HEK293 (cell line): ENCODE measurements at regions not wholly inside any gene's neighbourhood (a gene's known extent, or its start where the extent isn't known, plus 50 kb on each side); places are given as distances from the start of the nearest gene placed in this dataset.
A peak's percentile ranks its signal among the peaks of the same experiment; 100 is the strongest.

Experiments
- CTCF ChIA-PET: fragments of 350-600 bp; formaldehyde crosslinking; extraction: SDS; loops from one replicate; lab custom pipeline; 2021; ENCODE audit warnings: antibody characterized with exemption; lab: Yijun Ruan, JAX
- POLR2A ChIA-PET: fragments of 300-600 bp; formaldehyde crosslinking; extraction: SDS; loops from one replicate; lab custom pipeline; 2020; ENCODE audit warnings: antibody characterized with exemption, inconsistent platforms; lab: Yijun Ruan, JAX
- H3K27ac ChIP-seq: fragments of 200-500 bp; sonication (Bioruptor generic); 2 replicates; pipeline ENCODE4 v1.5.1; 2014; ENCODE audit warnings: low read depth, low read length, control low read depth, inconsistent platforms; ENCODE audit errors: extremely low read depth
- H3K36me3 ChIP-seq, 2 experiments: fragments of 200-500 bp in 1 of 2; sonication (Bioruptor generic) in 1 of 2; 1 replicate in 1 of 2; 2 replicates in 1 of 2; pipeline ENCODE4 v1.5.1; 2014 to 2017; ENCODE audit warnings: inconsistent platforms in 2 of 2, low read length in 2 of 2; ENCODE audit not compliant: control insufficient read depth in 2 of 2, insufficient read depth in 1 of 2
- H3K4me1 ChIP-seq: fragments of 200-500 bp; sonication (Bioruptor generic); 2 replicates; pipeline ENCODE4 v1.5.1; 2014; ENCODE audit warnings: mild to moderate bottlenecking, low read length, inconsistent platforms; ENCODE audit not compliant: control insufficient read depth, insufficient read depth
- H3K4me3 ChIP-seq: 2 replicates; pipeline ENCODE4 v1.5.1; 2011; ENCODE audit warnings: low read depth, mild to moderate bottlenecking, control low read depth, low read length, moderate library complexity
- H3K9me3 ChIP-seq: fragments of 200-500 bp; sonication (Bioruptor generic); 2 replicates; pipeline ENCODE4 v1.5.1; 2014; ENCODE audit warnings: low read depth, low read length, inconsistent platforms; ENCODE audit not compliant: control insufficient read depth, insufficient read depth
- GLIS2 ChIP-seq: fragments of 450-650 bp; formaldehyde crosslinking; IDR thresholded peaks from 2 replicates; pipeline ENCODE4 v1.5.1; 2016; ENCODE audit warnings: missing biosample characterization, missing genetic modification characterization
- KLF16 ChIP-seq: fragments of 450-650 bp; formaldehyde crosslinking; IDR thresholded peaks from 2 replicates; pipeline ENCODE4 v1.5.1; 2017; ENCODE audit warnings: missing biosample characterization, missing genetic modification characterization
- MYNN ChIP-seq: fragments of 450-650 bp; formaldehyde crosslinking; IDR thresholded peaks from 2 replicates; pipeline ENCODE4 v1.5.1; 2016; ENCODE audit warnings: missing biosample characterization, missing genetic modification characterization, borderline replicate concordance
- OSR2 ChIP-seq: fragments of 450-650 bp; formaldehyde crosslinking; IDR thresholded peaks from 2 replicates; pipeline ENCODE4 v1.5.1; 2016; ENCODE audit warnings: missing biosample characterization, missing genetic modification characterization
- PRDM1 ChIP-seq: fragments of 450-650 bp; formaldehyde crosslinking; IDR thresholded peaks from 2 replicates; pipeline ENCODE4; 2016; ENCODE audit warnings: missing biosample characterization, missing genetic modification characterization
- ZBTB1 ChIP-seq: fragments of 450-650 bp; formaldehyde crosslinking; IDR thresholded peaks from 2 replicates; pipeline ENCODE4 v1.5.1; 2016; ENCODE audit warnings: missing biosample characterization, missing genetic modification characterization
- ZBTB17 ChIP-seq: fragments of 450-650 bp; formaldehyde crosslinking; IDR thresholded peaks from 2 replicates; pipeline ENCODE4 v1.5.1; 2016; ENCODE audit warnings: missing biosample characterization, missing genetic modification characterization
- ZBTB20 ChIP-seq: fragments of 450-650 bp; formaldehyde crosslinking; IDR thresholded peaks from 2 replicates; pipeline ENCODE4 v1.5.1; 2016; ENCODE audit warnings: missing biosample characterization, missing genetic modification characterization
- ZBTB21 ChIP-seq: fragments of 450-650 bp; formaldehyde crosslinking; IDR thresholded peaks from 2 replicates; pipeline ENCODE4 v1.5.1; 2017; ENCODE audit warnings: missing biosample characterization, missing genetic modification characterization
- ZEB2 ChIP-seq: fragments of 450-650 bp; formaldehyde crosslinking; IDR thresholded peaks from 2 replicates; pipeline ENCODE4 v1.5.1; 2016; ENCODE audit warnings: missing biosample characterization, missing genetic modification characterization
- ZFP69B ChIP-seq: fragments of 450-650 bp; formaldehyde crosslinking; IDR thresholded peaks from 2 replicates; pipeline ENCODE4 v1.5.1; 2016; ENCODE audit warnings: missing biosample characterization, missing genetic modification characterization
- ZIC2 ChIP-seq: fragments of 450-650 bp; formaldehyde crosslinking; IDR thresholded peaks from 2 replicates; pipeline ENCODE4 v1.5.1; 2016; ENCODE audit warnings: missing biosample characterization, missing genetic modification characterization
- ZNF202 ChIP-seq: fragments of 450-650 bp; formaldehyde crosslinking; IDR thresholded peaks from 2 replicates; pipeline ENCODE4 v1.5.1; 2016; ENCODE audit warnings: missing biosample characterization, missing genetic modification characterization, borderline replicate concordance
- ZNF248 ChIP-seq: fragments of 450-650 bp; formaldehyde crosslinking; IDR thresholded peaks from 2 replicates; pipeline ENCODE4 v1.5.1; 2017; ENCODE audit warnings: missing biosample characterization, missing genetic modification characterization
- ZNF404 ChIP-seq: fragments of 450-650 bp; formaldehyde crosslinking; IDR thresholded peaks from 2 replicates; pipeline ENCODE4 v1.5.1; 2017; ENCODE audit warnings: missing biosample characterization, missing genetic modification characterization
- ZNF600 ChIP-seq: fragments of 450-650 bp; formaldehyde crosslinking; IDR thresholded peaks from 2 replicates; pipeline ENCODE4 v1.5.1; 2016; ENCODE audit warnings: missing biosample characterization, missing genetic modification characterization
- ZNF624 ChIP-seq: fragments of 450-650 bp; formaldehyde crosslinking; IDR thresholded peaks from 2 replicates; pipeline ENCODE4 v1.5.1; 2017; ENCODE audit warnings: missing biosample characterization, missing genetic modification characterization
- ZNF791 ChIP-seq: fragments of 450-650 bp; formaldehyde crosslinking; IDR thresholded peaks from 2 replicates; pipeline ENCODE4 v1.5.1; 2016; ENCODE audit warnings: missing biosample characterization, missing genetic modification characterization
- ZSCAN23 ChIP-seq: fragments of 450-650 bp; formaldehyde crosslinking; IDR thresholded peaks from 2 replicates; pipeline ENCODE4 v1.5.1; 2016; ENCODE audit warnings: missing biosample characterization, missing genetic modification characterization
- TF ChIP-seq, protein P1 (sequence below): fragments of 450-650 bp; formaldehyde crosslinking; IDR thresholded peaks from 2 replicates; pipeline ENCODE4 v1.5.1; 2016; ENCODE audit warnings: missing biosample characterization, missing genetic modification characterization
- TF ChIP-seq, protein P2 (sequence below): fragments of 450-650 bp; formaldehyde crosslinking; IDR thresholded peaks from 2 replicates; pipeline ENCODE4 v1.5.1; 2016; ENCODE audit warnings: missing biosample characterization, missing genetic modification characterization
- TF ChIP-seq, protein P3 (sequence below): fragments of 450-650 bp; formaldehyde crosslinking; IDR thresholded peaks from 2 replicates; pipeline ENCODE4 v1.5.1; 2016; ENCODE audit warnings: missing biosample characterization, missing genetic modification characterization
- TF ChIP-seq, protein P4 (sequence below): fragments of 450-650 bp; IDR thresholded peaks from 2 replicates; pipeline ENCODE4 v1.5.1; 2018; ENCODE audit warnings: missing biosample characterization, mild to moderate bottlenecking, missing genetic modification characterization
- TF ChIP-seq, protein P5 (sequence below): fragments of 450-650 bp; formaldehyde crosslinking; IDR thresholded peaks from 2 replicates; pipeline ENCODE4 v1.5.1; 2016; ENCODE audit warnings: missing biosample characterization, missing genetic modification characterization
- TF ChIP-seq, protein P6 (sequence below): fragments of 450-650 bp; formaldehyde crosslinking; IDR thresholded peaks from 2 replicates; pipeline ENCODE4 v1.5.1; 2016; ENCODE audit warnings: missing biosample characterization, missing genetic modification characterization, low read depth
- TF ChIP-seq, protein P7 (sequence below): fragments of 450-650 bp; formaldehyde crosslinking; IDR thresholded peaks from 2 replicates; pipeline ENCODE4 v1.5.1; 2017; ENCODE audit warnings: missing biosample characterization, missing genetic modification characterization

DNA sequence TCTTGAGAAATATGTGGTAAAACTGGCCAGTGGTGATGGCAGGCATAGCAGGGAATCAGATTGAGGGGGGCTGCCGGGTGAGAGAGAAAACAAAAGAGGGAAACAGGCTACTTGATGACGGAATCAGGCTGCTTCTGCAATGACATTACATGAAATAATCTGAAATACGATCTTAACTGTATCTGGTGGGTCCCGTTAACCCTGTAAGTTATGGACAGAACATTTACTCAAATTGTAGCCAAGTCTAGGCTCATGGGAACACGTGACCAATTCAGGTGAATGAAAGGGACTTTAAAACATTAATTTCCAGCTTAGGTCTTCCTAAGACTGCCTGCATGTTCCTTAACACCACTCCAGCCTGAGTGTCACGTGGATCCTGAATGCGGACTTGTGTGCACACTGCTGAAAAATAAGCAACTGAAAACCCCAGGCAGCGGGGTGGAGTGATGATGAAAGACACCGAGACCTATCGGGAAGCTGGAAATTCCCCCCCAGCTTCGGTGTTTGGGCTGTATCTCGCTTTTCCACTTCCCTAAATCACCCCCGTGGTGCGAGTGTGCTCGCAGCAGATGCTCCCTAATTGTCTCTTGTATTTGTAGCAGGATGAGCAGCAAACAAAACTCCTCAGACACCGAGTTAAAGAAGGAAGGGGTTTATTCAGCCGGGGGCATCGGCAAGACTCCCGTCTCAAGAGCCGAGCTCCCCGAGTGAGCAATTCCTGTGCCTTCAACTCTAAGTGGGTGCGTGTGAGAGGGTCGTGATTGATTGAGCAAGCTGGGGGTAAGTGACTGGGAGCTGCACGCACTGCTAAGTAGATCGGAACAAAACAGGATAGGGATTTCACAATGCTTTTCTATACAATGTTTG lies 145.0 kb upstream of the GRK3 start:
- ChIA-PET POLR2A (no interaction called here), CTCF (interaction anchor here (0.9 to 1.5 kb wide), 2 partner anchors 10 to 28 kb away, joined by 3 read pairs; no protein-coding TSS in a partner anchor)
- H3K27ac ChIP-seq: no peak overlapping the region
- no peak overlapping the region for H3K4me3 ChIP-seq
- no peaks in the 10 kb centered on the region for H3K36me3 ChIP-seq
- no peaks in the 10 kb centered on the region for H3K9me3 ChIP-seq
- no peaks in the 10 kb centered on the region for H3K4me1 ChIP-seq
- peak; percentile 28; the same call in 1 of the 2 replicates for TF ChIP-seq ZIC2
- no peak for TF ChIP-seq MYNN (tag by site-specific recombination)
- peak; percentile 63; the same call in 1 of the 2 replicates for TF ChIP-seq ZNF600 (tag by site-specific recombination)
- TF ChIP-seq ZBTB1: no peak
- TF ChIP-seq OSR2: peak; percentile 58
- TF ChIP-seq, protein P1, sequence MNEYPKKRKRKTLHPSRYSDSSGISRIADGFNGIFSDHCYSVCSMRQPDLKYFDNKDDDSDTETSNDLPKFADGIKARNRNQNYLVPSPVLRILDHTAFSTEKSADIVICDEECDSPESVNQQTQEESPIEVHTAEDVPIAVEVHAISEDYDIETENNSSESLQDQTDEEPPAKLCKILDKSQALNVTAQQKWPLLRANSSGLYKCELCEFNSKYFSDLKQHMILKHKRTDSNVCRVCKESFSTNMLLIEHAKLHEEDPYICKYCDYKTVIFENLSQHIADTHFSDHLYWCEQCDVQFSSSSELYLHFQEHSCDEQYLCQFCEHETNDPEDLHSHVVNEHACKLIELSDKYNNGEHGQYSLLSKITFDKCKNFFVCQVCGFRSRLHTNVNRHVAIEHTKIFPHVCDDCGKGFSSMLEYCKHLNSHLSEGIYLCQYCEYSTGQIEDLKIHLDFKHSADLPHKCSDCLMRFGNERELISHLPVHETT: no peak
- peak; percentile 99 for TF ChIP-seq ZFP69B (tag by site-specific recombination)
- TF ChIP-seq, protein P2, sequence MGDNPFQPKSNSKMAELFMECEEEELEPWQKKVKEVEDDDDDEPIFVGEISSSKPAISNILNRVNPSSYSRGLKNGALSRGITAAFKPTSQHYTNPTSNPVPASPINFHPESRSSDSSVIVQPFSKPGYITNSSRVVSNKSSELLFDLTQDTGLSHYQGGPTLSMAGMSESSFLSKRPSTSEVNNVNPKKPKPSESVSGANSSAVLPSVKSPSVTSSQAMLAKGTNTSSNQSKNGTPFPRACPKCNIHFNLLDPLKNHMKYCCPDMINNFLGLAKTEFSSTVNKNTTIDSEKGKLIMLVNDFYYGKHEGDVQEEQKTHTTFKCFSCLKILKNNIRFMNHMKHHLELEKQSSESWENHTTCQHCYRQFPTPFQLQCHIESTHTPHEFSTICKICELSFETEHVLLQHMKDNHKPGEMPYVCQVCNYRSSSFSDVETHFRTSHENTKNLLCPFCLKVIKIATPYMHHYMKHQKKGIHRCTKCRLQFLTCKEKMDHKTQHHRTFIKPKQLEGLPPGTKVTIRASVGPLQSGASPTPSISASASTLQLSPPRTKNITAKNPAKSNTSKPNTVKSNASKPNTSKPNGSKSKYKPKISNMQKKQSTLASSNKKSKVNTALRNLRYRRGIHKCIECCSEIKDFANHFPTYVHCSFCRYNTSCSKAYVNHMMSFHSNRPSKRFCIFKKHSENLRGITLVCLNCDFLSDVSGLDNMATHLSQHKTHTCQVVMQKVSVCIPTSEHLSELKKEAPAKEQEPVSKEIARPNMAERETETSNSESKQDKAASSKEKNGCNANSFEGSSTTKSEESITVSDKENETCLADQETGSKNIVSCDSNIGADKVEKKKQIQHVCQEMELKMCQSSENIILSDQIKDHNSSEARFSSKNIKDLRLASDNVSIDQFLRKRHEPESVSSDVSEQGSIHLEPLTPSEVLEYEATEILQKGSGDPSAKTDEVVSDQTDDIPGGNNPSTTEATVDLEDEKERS (tag by site-specific recombination): no peak
- TF ChIP-seq, protein P3, sequence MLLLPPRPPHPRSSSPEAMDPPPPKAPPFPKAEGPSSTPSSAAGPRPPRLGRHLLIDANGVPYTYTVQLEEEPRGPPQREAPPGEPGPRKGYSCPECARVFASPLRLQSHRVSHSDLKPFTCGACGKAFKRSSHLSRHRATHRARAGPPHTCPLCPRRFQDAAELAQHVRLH: no peak
- TF ChIP-seq ZBTB21 (tag by site-specific recombination): peak; percentile 87
- TF ChIP-seq ZBTB20 (tag by site-specific recombination): peak; percentile 18
- TF ChIP-seq ZSCAN23 (tag by site-specific recombination): no peak
- peak; percentile 90 for TF ChIP-seq ZBTB17 (tag by site-specific recombination)
- TF ChIP-seq KLF16 (tag by site-specific recombination): no peak
- TF ChIP-seq ZNF624 (tag by site-specific recombination): no peak
- TF ChIP-seq, protein P4, sequence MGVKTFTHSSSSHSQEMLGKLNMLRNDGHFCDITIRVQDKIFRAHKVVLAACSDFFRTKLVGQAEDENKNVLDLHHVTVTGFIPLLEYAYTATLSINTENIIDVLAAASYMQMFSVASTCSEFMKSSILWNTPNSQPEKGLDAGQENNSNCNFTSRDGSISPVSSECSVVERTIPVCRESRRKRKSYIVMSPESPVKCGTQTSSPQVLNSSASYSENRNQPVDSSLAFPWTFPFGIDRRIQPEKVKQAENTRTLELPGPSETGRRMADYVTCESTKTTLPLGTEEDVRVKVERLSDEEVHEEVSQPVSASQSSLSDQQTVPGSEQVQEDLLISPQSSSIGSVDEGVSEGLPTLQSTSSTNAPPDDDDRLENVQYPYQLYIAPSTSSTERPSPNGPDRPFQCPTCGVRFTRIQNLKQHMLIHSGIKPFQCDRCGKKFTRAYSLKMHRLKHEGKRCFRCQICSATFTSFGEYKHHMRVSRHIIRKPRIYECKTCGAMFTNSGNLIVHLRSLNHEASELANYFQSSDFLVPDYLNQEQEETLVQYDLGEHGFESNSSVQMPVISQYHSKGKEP: no peak
- TF ChIP-seq ZEB2 (tag by site-specific recombination): peak; percentile 43
- peak; percentile 68 for TF ChIP-seq GLIS2 (tag by site-specific recombination)
- no peak for TF ChIP-seq ZNF248 (tag by site-specific recombination)
- TF ChIP-seq ZNF202 (tag by site-specific recombination): no peak
- no peak for TF ChIP-seq ZNF404
- TF ChIP-seq ZNF791 (tag by site-specific recombination): no peak
- TF ChIP-seq, protein P5, sequence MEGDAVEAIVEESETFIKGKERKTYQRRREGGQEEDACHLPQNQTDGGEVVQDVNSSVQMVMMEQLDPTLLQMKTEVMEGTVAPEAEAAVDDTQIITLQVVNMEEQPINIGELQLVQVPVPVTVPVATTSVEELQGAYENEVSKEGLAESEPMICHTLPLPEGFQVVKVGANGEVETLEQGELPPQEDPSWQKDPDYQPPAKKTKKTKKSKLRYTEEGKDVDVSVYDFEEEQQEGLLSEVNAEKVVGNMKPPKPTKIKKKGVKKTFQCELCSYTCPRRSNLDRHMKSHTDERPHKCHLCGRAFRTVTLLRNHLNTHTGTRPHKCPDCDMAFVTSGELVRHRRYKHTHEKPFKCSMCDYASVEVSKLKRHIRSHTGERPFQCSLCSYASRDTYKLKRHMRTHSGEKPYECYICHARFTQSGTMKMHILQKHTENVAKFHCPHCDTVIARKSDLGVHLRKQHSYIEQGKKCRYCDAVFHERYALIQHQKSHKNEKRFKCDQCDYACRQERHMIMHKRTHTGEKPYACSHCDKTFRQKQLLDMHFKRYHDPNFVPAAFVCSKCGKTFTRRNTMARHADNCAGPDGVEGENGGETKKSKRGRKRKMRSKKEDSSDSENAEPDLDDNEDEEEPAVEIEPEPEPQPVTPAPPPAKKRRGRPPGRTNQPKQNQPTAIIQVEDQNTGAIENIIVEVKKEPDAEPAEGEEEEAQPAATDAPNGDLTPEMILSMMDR: no peak
- TF ChIP-seq, protein P6, sequence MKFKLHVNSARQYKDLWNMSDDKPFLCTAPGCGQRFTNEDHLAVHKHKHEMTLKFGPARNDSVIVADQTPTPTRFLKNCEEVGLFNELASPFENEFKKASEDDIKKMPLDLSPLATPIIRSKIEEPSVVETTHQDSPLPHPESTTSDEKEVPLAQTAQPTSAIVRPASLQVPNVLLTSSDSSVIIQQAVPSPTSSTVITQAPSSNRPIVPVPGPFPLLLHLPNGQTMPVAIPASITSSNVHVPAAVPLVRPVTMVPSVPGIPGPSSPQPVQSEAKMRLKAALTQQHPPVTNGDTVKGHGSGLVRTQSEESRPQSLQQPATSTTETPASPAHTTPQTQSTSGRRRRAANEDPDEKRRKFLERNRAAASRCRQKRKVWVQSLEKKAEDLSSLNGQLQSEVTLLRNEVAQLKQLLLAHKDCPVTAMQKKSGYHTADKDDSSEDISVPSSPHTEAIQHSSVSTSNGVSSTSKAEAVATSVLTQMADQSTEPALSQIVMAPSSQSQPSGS: peak; percentile 60
- TF ChIP-seq, protein P7, sequence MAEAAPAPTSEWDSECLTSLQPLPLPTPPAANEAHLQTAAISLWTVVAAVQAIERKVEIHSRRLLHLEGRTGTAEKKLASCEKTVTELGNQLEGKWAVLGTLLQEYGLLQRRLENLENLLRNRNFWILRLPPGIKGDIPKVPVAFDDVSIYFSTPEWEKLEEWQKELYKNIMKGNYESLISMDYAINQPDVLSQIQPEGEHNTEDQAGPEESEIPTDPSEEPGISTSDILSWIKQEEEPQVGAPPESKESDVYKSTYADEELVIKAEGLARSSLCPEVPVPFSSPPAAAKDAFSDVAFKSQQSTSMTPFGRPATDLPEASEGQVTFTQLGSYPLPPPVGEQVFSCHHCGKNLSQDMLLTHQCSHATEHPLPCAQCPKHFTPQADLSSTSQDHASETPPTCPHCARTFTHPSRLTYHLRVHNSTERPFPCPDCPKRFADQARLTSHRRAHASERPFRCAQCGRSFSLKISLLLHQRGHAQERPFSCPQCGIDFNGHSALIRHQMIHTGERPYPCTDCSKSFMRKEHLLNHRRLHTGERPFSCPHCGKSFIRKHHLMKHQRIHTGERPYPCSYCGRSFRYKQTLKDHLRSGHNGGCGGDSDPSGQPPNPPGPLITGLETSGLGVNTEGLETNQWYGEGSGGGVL: peak; percentile 44
- 0 out of 2 replicates have a peak, but pooled peaks have one; percentile 2 for TF ChIP-seq PRDM1
